T47D (cell line): ENCODE measurements at regions not wholly inside any gene's neighbourhood (a gene's known extent, or its start where the extent isn't known, plus 50 kb on each side); places are given as distances from the start of the nearest gene placed in this dataset.
"Not testable (repeated sequence)": the region's sequence is repeated elsewhere in the genome, so short reads cannot be mapped to it uniquely, and the experiment has no call there.

Source experiments
- DNase-seq, 2 experiments: peaks; one replicate each; pipeline versions ENCODE4 v3.0.0 to v3.0.0-alpha.2; 2011 to 2012; ENCODE audit warnings: low read depth in 1 of 2, low spot score in 1 of 2
- JUND ChIP-seq: IDR thresholded peaks from 2 replicates; pipeline ENCODE4 v1.6.1; 2012; ENCODE audit warnings: low read depth
- in situ Hi-C: cut with HindIII; loops from 2 replicates; pipeline ENCODE4 v1.10.0; 2016; ENCODE audit warnings: low sequenced_read_pairs, low pct_unique_long_range_greater_than_20kb

DNA sequence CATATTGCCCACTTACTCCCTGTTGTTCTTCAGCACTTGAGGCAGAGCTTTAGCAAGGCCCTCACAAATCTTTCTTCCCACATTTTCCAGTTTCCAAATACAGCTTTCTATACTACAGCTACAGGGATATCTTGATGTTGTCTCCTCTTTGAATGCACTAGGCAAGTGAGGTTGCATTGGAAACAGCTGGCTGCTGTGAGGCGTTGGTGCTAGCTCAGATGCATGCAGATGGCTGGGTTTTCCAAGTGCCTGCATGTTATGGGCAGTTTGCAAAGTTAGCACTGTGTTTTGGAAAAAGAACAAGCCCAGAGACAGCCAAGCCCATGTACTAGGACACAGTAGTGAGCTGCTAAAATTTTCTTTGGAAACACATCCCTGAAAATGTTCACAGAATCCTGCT, 315.1 kb upstream of the RASGEF1B start:
- no peak for DNase-seq
- in situ Hi-C loops, result no loop called here
- no peak for TF ChIP-seq JUND

- no peak for DNase-seq
- TF ChIP-seq JUND, result no peak
- in situ Hi-C loops, result no loop called here
Observed at GRCh38 chr4:81786063-81786763, 314.5 kb upstream of the RASGEF1B start.

- no peak for TF ChIP-seq JUND
- in situ Hi-C loops, result no loop called here
- DNase-seq, result no peak
Observed at GRCh38 chr4:81785338-81785737, 313.6 kb upstream of the RASGEF1B start.

GRCh38 chr4:81783558-81783957, 311.9 kb upstream of the RASGEF1B start:
- no peak for DNase-seq
- in situ Hi-C loops, result no loop called here
- TF ChIP-seq JUND, result no peak

GRCh38 chr4:81781799-81782198, 310.1 kb upstream of the RASGEF1B start:
- in situ Hi-C loops, result no loop called here
- no peak for TF ChIP-seq JUND
- no peak for DNase-seq

GRCh38 chr4:81777718-81778117, 306.0 kb upstream of the RASGEF1B start:
- DNase-seq, in situ Hi-C loops: not testable (repeated sequence)

- DNase-seq, result no peak
- no peak for TF ChIP-seq JUND
- in situ Hi-C loops, result no loop called here
Observed at GRCh38 chr4:81776794-81777193, 305.1 kb upstream of the RASGEF1B start.

GRCh38 chr4:81773557-81773956, 301.9 kb upstream of the RASGEF1B start:
- in situ Hi-C loops, result no loop called here
- DNase-seq, result no peak
- TF ChIP-seq JUND, result no peak

DNA sequence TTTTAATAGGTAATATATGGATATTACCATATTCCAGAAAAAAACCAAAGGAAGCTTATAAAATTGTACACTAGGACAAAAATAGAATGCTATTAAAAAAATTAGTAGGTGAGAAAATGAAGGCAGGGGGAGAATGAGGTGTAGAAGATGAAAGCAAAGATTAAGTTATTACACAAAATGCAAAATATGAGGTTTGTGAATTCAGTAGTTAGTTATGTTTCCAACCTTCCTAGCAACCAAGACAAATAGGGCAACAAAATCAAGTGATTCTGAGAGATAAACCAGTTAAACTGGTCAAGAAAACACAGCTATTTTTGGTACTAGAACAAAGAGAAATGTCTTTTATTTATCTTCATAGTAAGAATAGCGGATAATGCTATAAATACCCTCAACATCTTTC, 300.0 kb upstream of the RASGEF1B start:
- in situ Hi-C loops, result no loop called here
- TF ChIP-seq JUND, result no peak

DNA sequence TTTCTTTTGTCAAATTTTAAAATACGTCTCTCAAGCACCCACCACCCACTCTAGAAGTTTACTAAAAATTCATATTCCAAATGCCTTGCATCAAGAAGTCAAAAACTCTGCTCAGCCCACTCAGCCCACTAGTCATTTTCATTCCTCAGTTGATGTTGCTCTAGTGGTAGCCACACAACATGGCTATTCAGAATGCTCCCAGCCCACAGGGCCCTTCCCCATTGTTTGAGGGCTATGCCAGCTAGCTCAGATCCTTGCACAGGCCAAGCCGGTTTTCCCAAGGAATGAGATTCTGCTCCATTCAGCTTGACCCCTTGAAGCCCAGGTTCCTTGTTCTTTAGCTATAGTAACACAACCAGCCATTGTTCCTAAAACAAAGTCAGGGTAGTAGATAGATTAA, 297.5 kb upstream of the RASGEF1B start:
- in situ Hi-C loops, result no loop called here
- no peak for DNase-seq
- TF ChIP-seq JUND, result no peak

More for the DNA sequence above, 300.0 kb upstream of the RASGEF1B start:
- no peak for DNase-seq

GRCh38 chr4:81758574-81759264, 287.0 kb upstream of the RASGEF1B start:
- no peak for TF ChIP-seq JUND
- in situ Hi-C loops, result no loop called here
- DNase-seq, result no peak

DNA sequence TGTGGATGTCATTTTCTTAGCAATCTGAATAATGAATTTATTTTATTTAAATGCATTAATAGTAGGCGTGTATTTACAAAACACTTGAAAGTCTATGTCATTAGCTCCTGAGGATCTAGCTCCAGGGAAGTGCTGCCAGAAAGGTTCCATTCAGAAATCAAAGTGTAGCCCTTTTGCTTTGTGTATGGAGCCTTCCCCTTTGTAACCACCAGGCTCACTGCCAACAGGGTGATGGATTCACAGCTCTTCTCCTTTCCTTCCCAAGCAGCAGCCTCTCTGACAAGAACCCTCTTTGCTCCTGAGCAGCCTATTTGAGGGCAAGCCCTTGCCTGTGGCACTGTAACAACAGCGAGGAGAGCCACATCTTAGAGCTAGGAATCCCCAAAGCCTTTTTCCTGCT, 286.0 kb upstream of the RASGEF1B start:
- no peak for DNase-seq
- in situ Hi-C loops, result no loop called here
- TF ChIP-seq JUND, result no peak

GRCh38 chr4:81756973-81757372, 285.3 kb upstream of the RASGEF1B start:
- TF ChIP-seq JUND, result no peak
- in situ Hi-C loops, result no loop called here
- DNase-seq, result no peak

DNA sequence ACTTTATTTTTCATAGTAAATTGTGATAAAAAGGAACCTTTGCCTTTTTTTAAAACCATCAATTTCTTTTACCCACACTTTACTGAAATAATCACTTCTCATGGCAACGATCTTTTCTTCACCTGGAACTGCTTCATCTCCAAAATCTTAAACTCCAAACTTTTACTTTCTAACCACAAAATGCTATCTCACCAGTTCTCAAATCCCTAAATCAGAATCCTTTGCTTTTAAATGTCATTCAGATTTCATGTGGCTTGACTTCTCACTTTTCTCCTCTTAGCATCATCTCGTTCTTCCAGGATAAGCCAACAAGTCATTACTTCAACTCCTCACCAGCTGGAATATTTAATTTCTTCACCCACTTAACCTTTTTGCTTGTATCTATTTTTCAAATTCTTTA, 284.3 kb upstream of the RASGEF1B start:
- no peak for DNase-seq
- TF ChIP-seq JUND, result no peak
- in situ Hi-C loops, result no loop called here
